ENCODE measurements at regions not wholly inside any gene's neighbourhood (a gene's known extent, or its start where the extent isn't known, plus 50 kb on each side); places are given as distances from the start of the nearest gene placed in this dataset.
"Not testable (repeated sequence)": the region's sequence is repeated elsewhere in the genome, so short reads cannot be mapped to it uniquely, and the experiment has no call there.

DNA sequence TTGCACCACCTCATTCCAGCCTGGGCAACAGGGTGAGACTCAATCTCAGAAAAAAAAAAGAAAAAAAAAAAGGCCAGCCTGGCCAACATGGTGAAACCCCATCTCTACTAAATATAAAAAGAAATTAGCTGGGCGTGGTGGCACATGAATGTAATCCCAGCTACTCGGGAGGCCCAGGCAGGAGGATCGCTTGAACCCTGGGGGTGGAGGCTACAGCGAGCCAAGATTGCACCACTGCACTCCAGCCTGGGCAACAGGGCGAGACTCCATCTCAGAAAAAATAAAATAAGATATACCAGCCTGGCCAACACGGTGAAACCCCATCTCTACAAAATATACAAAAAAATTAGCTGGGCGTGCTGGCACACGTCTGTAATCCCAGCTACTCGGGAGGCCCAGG lies 1602.3 kb downstream of the RPIA start:
- H3K4me2 ChIP-seq (ENCODE audit: control insufficient read depth, extremely low read depth, insufficient read depth, low read depth, low read length); H3K27ac ChIP-seq (ENCODE audit: control insufficient read depth, insufficient read depth, low read length); H3K27me3 ChIP-seq (ENCODE audit: control insufficient read depth, extremely low read depth, insufficient read depth, low read length); FAIRE-seq; H3K4me1 ChIP-seq (ENCODE audit: control insufficient read depth, extremely low read depth, insufficient read depth, low read length); H3K9me1 ChIP-seq (ENCODE audit: control insufficient read depth, extremely low read depth, insufficient read depth, low read length); dilution Hi-C loops (cut with MboI; ENCODE audit: extremely low pct_ligation_motif_present, low sequenced_read_pairs); H4K20me1 ChIP-seq (ENCODE audit: control insufficient read depth, extremely low read depth, insufficient read depth, low read length); H3K4me3 ChIP-seq (ENCODE audit: control insufficient read depth in 2 of 3, extremely low read depth in 1 of 3, insufficient read depth in 2 of 3, low read depth in 1 of 3, low read length in 3 of 3); H3K79me2 ChIP-seq (ENCODE audit: control insufficient read depth, insufficient read depth, low read length); H3K36me3 ChIP-seq (ENCODE audit: control insufficient read depth in 2 of 2, extremely low read depth in 1 of 2, insufficient read depth in 2 of 2, low read length in 2 of 2); H3K9me3 ChIP-seq (ENCODE audit: control insufficient read depth, low read depth, low read length); DNase-seq (ENCODE audit: low read depth, low spot score); H3K9ac ChIP-seq (ENCODE audit: control insufficient read depth, extremely low read depth, insufficient read depth, low read length); H2AFZ ChIP-seq (ENCODE audit: control insufficient read depth, low read length): not testable (repeated sequence)

GRCh38 chr2:90295036-90295750 lies 1603.7 kb downstream of the RPIA start:
- H3K27ac ChIP-seq (ENCODE audit: control insufficient read depth, insufficient read depth, low read length); FAIRE-seq; H3K9me1 ChIP-seq (ENCODE audit: control insufficient read depth, extremely low read depth, insufficient read depth, low read length); H3K27me3 ChIP-seq (ENCODE audit: control insufficient read depth, extremely low read depth, insufficient read depth, low read length); DNase-seq (ENCODE audit: low read depth, low spot score); H4K20me1 ChIP-seq (ENCODE audit: control insufficient read depth, extremely low read depth, insufficient read depth, low read length); H3K79me2 ChIP-seq (ENCODE audit: control insufficient read depth, insufficient read depth, low read length); H2AFZ ChIP-seq (ENCODE audit: control insufficient read depth, low read length); H3K9ac ChIP-seq (ENCODE audit: control insufficient read depth, extremely low read depth, insufficient read depth, low read length); H3K4me2 ChIP-seq (ENCODE audit: control insufficient read depth, extremely low read depth, insufficient read depth, low read depth, low read length); H3K4me3 ChIP-seq (ENCODE audit: control insufficient read depth in 2 of 3, extremely low read depth in 1 of 3, insufficient read depth in 2 of 3, low read depth in 1 of 3, low read length in 3 of 3); H3K4me1 ChIP-seq (ENCODE audit: control insufficient read depth, extremely low read depth, insufficient read depth, low read length); H3K36me3 ChIP-seq (ENCODE audit: control insufficient read depth in 2 of 2, extremely low read depth in 1 of 2, insufficient read depth in 2 of 2, low read length in 2 of 2); dilution Hi-C loops (cut with MboI; ENCODE audit: extremely low pct_ligation_motif_present, low sequenced_read_pairs); H3K9me3 ChIP-seq (ENCODE audit: control insufficient read depth, low read depth, low read length): not testable (repeated sequence)

DNA sequence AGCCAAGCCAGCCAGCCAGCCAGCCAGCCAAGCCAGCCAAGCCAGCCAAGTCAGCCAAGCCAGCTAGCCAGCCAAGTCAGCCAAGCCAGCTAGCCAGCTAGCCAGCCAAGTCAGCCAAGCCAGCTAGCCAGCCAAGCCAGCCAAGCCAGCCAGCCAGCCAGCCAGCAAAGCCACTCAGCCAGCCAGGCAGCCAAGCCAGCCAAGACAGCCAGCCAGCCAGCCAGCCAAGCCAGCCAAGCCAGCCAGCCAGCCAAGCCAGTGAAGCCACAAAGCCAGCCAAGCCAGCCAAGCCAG lies 1605.0 kb downstream of the RPIA start:
- FAIRE-seq; H3K36me3 ChIP-seq (ENCODE audit: control insufficient read depth in 2 of 2, extremely low read depth in 1 of 2, insufficient read depth in 2 of 2, low read length in 2 of 2); H3K4me3 ChIP-seq (ENCODE audit: control insufficient read depth in 2 of 3, extremely low read depth in 1 of 3, insufficient read depth in 2 of 3, low read depth in 1 of 3, low read length in 3 of 3); H3K4me1 ChIP-seq (ENCODE audit: control insufficient read depth, extremely low read depth, insufficient read depth, low read length); DNase-seq (ENCODE audit: low read depth, low spot score); H3K27me3 ChIP-seq (ENCODE audit: control insufficient read depth, extremely low read depth, insufficient read depth, low read length); H4K20me1 ChIP-seq (ENCODE audit: control insufficient read depth, extremely low read depth, insufficient read depth, low read length); H3K79me2 ChIP-seq (ENCODE audit: control insufficient read depth, insufficient read depth, low read length); H3K4me2 ChIP-seq (ENCODE audit: control insufficient read depth, extremely low read depth, insufficient read depth, low read depth, low read length); dilution Hi-C loops (cut with MboI; ENCODE audit: extremely low pct_ligation_motif_present, low sequenced_read_pairs); H2AFZ ChIP-seq (ENCODE audit: control insufficient read depth, low read length); H3K9me3 ChIP-seq (ENCODE audit: control insufficient read depth, low read depth, low read length); H3K9me1 ChIP-seq (ENCODE audit: control insufficient read depth, extremely low read depth, insufficient read depth, low read length); H3K27ac ChIP-seq (ENCODE audit: control insufficient read depth, insufficient read depth, low read length); H3K9ac ChIP-seq (ENCODE audit: control insufficient read depth, extremely low read depth, insufficient read depth, low read length): not testable (repeated sequence)

- H3K4me1 ChIP-seq (ENCODE audit: control insufficient read depth, extremely low read depth, insufficient read depth, low read length); DNase-seq (ENCODE audit: low read depth, low spot score); H3K9me3 ChIP-seq (ENCODE audit: control insufficient read depth, low read depth, low read length); H3K36me3 ChIP-seq (ENCODE audit: control insufficient read depth in 2 of 2, extremely low read depth in 1 of 2, insufficient read depth in 2 of 2, low read length in 2 of 2); H3K4me2 ChIP-seq (ENCODE audit: control insufficient read depth, extremely low read depth, insufficient read depth, low read depth, low read length); H3K27me3 ChIP-seq (ENCODE audit: control insufficient read depth, extremely low read depth, insufficient read depth, low read length); H2AFZ ChIP-seq (ENCODE audit: control insufficient read depth, low read length); H3K4me3 ChIP-seq (ENCODE audit: control insufficient read depth in 2 of 3, extremely low read depth in 1 of 3, insufficient read depth in 2 of 3, low read depth in 1 of 3, low read length in 3 of 3); H3K79me2 ChIP-seq (ENCODE audit: control insufficient read depth, insufficient read depth, low read length); H3K27ac ChIP-seq (ENCODE audit: control insufficient read depth, insufficient read depth, low read length); H4K20me1 ChIP-seq (ENCODE audit: control insufficient read depth, extremely low read depth, insufficient read depth, low read length); H3K9ac ChIP-seq (ENCODE audit: control insufficient read depth, extremely low read depth, insufficient read depth, low read length); H3K9me1 ChIP-seq (ENCODE audit: control insufficient read depth, extremely low read depth, insufficient read depth, low read length); FAIRE-seq; dilution Hi-C loops (cut with MboI; ENCODE audit: extremely low pct_ligation_motif_present, low sequenced_read_pairs): not testable (repeated sequence)
Observed at GRCh38 chr2:90297701-90298100, 1606.2 kb downstream of the RPIA start.

- FAIRE-seq; H3K9ac ChIP-seq (ENCODE audit: control insufficient read depth, extremely low read depth, insufficient read depth, low read length); H3K27me3 ChIP-seq (ENCODE audit: control insufficient read depth, extremely low read depth, insufficient read depth, low read length); H3K36me3 ChIP-seq (ENCODE audit: control insufficient read depth in 2 of 2, extremely low read depth in 1 of 2, insufficient read depth in 2 of 2, low read length in 2 of 2); H3K9me3 ChIP-seq (ENCODE audit: control insufficient read depth, low read depth, low read length); H3K79me2 ChIP-seq (ENCODE audit: control insufficient read depth, insufficient read depth, low read length); H4K20me1 ChIP-seq (ENCODE audit: control insufficient read depth, extremely low read depth, insufficient read depth, low read length); H3K4me2 ChIP-seq (ENCODE audit: control insufficient read depth, extremely low read depth, insufficient read depth, low read depth, low read length); H3K9me1 ChIP-seq (ENCODE audit: control insufficient read depth, extremely low read depth, insufficient read depth, low read length); H3K4me3 ChIP-seq (ENCODE audit: control insufficient read depth in 2 of 3, extremely low read depth in 1 of 3, insufficient read depth in 2 of 3, low read depth in 1 of 3, low read length in 3 of 3); dilution Hi-C loops (cut with MboI; ENCODE audit: extremely low pct_ligation_motif_present, low sequenced_read_pairs); H3K4me1 ChIP-seq (ENCODE audit: control insufficient read depth, extremely low read depth, insufficient read depth, low read length); H2AFZ ChIP-seq (ENCODE audit: control insufficient read depth, low read length); H3K27ac ChIP-seq (ENCODE audit: control insufficient read depth, insufficient read depth, low read length); DNase-seq (ENCODE audit: low read depth, low spot score): not testable (repeated sequence)
Observed at GRCh38 chr2:90298126-90298755, 1606.8 kb downstream of the RPIA start.

All from keratinocyte (primary cell).